ENCODE measurements at regions not wholly inside any gene's neighbourhood (a gene's known extent, or its start where the extent isn't known, plus 50 kb on each side); places are given as distances from the start of the nearest gene placed in this dataset.

DNA sequence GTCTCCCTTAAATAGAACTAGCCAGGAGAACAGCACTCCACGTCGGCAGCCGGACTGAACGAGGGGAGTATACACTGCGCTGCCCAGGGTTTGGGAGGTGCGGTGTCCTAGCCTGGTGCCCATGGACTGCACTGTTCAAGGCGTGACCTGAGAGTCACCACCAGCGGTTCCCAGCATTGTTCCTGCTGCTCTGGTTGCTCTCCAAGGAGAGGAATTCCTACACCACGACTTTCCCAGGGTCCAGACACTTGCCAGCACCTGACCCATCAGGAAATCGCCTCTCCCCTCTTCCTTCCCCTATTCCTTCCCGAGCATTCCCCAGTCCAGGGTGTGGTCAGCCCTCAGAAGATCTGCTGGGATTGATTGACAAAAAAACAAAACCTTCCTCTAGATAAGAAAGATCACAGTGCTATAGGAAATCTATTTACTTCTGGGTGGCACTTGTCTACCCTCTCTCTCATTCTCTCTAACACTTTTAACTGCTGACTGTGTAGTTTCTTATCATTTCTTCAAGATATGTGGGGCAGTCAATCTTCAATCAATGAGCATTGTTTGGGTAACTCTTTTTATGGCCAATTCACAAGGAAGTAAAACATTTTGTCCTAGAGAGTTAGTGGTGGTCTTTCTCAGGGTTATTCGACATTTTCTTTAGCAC is 297.8 kb upstream of the ACTBL2 start:
- no peak for DNase-seq (ENCODE audit: low read depth in 4 of 4, low spot score in 3 of 4)

DNA sequence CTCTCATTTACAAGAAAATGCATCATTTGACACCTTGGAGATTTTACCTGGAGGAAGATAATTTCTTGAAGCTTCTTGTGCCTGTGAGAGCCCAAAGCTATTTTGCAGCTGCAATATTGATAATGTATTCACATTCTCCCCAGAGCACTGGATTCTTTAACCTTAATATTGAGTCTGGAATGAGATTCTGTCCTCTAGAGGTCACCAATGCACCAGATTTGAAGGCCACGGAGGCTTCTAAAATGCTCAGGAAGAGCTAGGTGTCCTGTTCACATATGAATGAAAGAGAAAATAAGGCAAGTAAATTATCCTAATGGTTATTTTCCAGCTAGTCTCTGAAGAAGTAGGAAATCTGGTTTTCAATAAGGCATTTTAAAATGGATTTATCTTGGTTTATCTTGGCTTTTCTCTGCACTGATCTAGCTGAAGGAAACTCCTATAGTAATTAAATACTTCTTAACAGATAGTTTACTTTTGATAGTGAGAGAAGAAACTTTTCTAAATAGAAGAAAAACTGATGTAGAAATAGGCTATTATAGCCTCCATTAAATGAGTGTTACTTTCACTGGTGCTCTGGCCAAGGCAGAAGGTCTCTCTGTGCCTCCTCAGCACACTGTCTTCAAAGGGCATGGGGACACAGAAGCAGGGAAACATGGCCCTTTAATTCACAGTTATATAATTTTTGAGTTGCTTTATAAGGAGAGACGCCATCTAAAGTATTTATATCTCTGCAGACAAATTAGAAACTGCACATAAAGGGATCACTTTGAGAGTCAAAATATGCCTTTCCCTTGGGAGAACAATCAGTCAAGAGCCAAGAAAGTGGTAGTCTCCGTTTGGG is 297.0 kb upstream of the ACTBL2 start:
- peak; percentile 47 to 60 (median 56) for DNase-seq (ENCODE audit: low read depth in 4 of 4, low spot score in 3 of 4)

DNA sequence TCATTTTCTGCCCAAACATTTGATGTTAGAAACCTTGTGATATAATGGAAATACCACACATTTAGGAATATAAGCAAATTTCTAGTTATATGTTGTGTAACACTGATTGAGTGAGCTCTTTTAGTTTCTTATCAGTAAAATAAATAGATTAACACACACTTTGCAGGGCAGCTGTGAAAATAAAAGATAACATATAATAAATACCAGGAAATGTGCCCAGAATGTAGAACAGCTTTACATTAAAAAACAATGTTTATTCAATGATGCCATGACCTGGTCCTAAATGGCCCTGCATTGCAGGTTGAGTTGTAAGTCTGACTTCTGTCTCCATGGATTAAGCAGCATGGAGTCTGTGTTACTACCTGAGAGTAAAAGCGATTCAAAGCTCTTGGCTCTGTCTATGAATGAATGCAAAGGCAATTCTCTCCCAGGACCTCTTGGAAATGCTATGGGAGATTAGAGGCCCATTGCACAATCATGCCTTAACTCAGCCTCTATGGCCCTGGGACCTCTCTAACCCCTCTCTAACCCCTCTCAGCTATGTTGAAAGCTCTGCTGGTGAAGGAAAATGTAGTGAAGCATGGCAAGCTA is 296.0 kb upstream of the ACTBL2 start:
- no peak for DNase-seq (ENCODE audit: low read depth in 4 of 4, low spot score in 3 of 4)

DNA sequence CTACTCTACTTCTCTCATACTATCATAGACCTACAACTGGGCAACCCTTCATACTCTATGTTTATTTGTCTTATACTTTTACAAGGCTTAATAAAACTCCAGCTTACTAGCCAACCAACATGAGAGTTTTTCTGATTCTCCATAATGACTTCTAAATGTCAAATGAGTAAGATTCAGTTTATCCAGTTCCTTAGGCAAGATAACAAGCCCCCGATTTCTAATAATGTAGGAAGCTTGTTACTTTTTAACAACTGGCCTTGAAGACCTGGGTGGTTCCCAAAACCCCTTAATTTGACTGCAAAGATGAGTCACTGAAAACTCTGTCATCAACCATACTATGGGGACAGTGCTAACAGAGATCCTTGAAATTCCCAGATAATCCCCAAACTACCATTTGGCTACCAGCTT is 294.6 kb upstream of the ACTBL2 start:
- DNase-seq (ENCODE audit: low read depth in 4 of 4, low spot score in 3 of 4), result no peak

DNA sequence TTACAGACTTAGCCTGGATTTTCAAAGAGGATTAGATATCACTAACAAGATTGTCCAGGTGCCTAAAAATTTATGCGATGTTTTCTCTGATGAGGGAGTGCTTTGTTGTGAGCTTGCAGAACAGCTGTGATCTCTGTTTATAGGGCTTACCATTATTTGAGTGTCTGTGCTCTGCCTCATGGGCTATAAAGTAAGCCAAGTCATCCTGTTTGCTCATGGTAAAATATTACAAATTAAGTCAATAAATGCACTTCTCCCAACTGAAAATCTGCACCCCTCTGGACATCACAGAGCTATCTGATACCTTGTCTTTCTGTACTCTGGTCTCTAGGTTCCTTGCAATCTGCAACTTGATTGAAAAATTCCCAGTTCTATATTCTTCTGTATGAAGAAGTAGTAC is 293.4 kb upstream of the ACTBL2 start:
- DNase-seq (ENCODE audit: low read depth in 4 of 4, low spot score in 3 of 4), result no peak

DNA sequence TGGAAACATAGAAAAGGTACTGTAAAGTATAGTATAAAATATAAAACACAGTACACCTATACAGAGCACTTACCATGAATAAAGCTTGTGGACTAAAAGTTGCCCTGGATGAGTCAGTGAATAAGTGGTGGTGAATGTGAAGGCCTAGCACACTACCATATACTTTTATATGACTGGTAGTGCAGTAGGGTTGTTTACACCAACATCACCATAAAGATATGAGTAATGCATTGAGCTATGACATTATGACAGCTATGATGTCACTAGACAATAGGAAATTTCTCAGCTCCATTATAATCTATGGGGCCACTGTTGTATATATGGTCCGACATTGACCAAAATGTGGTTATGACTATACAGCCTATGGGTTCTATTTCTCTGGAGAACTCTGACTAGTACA is 291.8 kb upstream of the ACTBL2 start:
- no peak for DNase-seq (ENCODE audit: low read depth in 4 of 4, low spot score in 3 of 4)

DNA sequence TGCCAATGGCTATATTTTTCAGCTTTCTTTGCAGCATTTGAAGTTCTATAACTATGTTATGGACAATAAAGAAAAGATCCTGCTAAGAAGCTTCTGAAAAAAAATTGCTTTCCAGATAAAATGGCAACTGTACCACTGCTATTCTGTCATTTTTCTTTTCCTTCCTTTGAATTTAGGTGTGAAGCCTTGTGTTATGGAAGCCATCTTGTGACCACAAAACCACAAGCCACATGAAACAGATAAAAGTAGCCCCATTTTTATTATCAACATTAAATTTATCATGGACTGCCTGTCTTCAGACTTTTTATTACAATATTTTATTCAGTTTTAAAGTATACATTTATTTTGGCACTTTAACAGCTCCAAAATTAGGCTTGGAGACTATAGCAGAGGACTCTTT is 289.9 kb upstream of the ACTBL2 start:
- no peak for DNase-seq (ENCODE audit: low read depth in 4 of 4, low spot score in 3 of 4)

DNA sequence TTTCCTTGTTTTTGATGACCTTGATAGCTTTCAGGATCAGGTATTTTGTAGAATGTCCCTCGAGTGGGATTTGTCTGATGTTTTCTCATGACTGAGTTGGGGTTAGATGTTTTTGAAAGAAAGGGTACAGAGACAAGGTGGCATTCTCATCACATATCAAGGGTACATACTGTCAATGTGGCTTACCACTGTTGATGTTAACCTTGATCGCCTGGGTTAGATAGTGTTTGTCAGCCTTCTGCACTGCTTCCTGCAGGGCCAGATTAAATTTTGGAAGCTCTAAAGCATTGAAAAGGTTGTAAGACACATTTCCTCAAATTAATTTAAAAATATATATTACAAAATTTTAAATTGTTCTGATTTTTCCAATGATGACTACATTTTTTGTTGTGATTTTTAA is 287.4 kb upstream of the ACTBL2 start:
- no peak for DNase-seq (ENCODE audit: low read depth in 4 of 4, low spot score in 3 of 4)

DNA sequence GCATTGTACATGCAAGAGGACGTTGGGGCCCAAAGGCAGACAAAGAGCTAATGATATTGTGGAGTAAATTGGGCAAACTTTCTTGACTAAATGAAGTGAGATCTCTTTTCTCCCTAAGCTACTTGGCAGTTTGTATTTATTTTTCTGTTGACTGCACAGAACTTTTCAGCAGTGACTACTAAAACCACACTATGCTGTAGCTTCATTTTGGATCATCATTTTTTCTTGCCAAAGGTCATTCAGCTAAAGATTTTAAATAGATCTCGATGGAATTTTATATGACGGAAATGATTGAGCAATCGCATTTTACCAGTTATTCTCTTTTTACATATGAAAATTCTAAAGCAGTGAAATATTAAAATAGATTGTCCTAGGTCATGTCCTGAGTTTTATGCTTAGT is 286.1 kb upstream of the ACTBL2 start:
- DNase-seq (ENCODE audit: low read depth in 4 of 4, low spot score in 3 of 4), result no peak

DNA sequence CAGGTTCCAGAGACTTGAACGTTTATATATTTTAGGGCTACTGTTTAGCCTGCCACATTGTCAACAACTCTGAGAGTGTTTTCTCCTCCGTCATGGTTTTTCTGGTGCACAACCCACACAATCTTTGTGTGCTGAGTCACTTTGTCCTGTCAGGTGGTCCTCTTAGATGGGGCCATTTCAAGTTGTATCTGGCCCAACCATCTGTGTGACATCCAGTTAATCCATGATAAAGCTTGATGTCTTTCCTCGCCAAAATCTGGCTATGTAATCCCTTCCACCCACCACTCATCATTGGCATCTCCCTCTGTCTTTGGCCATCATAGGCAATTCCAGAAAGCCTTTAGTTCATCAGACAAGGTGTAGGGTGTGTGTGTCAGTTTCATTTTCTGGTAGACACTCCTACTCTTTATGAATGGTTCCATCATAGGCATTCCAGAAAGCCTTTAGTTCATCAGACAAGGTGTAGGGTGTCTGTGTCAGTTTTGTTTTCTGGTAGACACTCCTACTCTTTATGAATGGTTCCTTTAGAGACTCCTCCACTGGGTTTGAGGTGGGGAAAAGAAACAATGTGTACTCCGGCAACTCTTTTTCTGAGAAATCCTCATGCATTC is 282.0 kb upstream of the ACTBL2 start:
- no peak for DNase-seq (ENCODE audit: low read depth in 4 of 4, low spot score in 3 of 4)

DNA sequence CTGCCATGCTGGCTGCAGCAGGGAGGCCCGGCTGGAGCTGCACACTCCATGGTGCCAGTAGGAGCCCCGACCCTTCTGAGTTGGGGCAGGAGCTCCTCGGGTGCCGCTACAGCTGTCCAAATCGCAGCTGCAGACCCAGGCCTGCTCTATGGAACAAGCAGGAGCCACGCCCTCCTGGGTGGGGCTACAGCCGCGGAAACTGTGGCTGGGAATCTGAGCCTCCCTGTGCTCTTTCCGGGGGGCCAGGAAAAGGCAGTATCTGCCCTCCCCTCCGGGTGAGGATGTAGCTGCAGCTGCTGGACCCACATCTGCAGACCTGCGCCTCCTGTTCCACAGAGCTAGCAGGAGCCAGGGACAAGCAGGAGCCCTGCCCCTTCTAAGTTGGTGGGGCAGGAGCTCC is 278.9 kb upstream of the ACTBL2 start:
- DNase-seq (ENCODE audit: low read depth in 4 of 4, low spot score in 3 of 4), result no peak

DNA sequence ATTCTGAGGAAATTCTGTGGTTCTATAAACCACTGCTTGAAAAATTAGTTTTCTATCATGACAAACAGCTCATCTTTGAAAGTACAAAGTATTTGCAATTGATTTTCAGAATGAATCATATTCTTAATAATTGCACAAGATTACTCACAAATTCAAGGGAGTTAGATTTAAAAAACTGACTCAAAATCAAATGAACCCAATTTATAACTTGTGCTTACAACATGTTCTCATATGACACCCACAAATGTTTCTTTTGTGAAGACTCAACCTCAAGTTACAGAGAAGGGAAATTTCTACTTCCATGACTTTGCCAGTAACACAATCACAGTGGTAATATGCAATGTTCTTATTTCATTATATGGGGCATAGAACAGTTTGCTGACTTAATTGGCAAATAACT is 272.0 kb upstream of the ACTBL2 start:
- DNase-seq (ENCODE audit: low read depth in 4 of 4, low spot score in 3 of 4), result no peak

DNA sequence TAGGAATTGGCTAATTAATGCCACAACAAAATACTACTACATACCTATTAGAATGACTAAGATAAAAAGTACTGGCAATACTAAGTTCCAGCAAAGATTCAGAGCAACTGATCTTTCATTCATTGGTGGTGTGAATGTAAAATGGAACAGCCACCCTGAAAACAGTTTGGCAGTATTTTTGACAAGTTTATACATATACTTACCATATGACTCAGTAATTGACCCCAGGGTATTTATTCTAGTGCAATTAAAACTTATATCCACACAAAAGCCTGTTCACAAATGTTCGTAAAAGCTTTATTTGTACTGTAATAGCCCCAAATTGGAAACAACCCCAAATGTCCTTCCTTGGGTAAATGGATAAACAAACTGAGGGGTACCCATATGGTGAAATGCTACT is 270.8 kb upstream of the ACTBL2 start:
- DNase-seq (ENCODE audit: low read depth in 4 of 4, low spot score in 3 of 4), result no peak

DNA sequence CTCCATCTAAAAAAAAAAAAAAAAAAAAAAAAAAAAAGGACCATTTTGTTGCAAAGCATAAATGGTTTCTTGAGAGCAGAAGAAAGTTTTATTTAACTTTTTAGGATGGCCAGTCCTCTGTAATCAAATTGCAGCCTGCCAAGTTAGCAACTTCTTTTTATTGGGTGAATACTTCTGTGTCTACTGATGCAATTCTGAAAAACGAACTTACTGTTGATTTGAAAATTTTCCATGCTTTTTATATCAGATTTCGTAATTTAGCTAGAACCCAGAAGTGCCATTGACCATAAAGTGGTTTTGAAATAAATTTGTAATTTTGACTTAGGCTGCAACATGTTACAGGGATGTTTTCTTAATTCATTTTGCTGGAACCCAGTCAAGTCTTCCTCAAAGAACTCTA is 269.1 kb upstream of the ACTBL2 start:
- DNase-seq (ENCODE audit: low read depth in 4 of 4, low spot score in 3 of 4), result no peak

DNA sequence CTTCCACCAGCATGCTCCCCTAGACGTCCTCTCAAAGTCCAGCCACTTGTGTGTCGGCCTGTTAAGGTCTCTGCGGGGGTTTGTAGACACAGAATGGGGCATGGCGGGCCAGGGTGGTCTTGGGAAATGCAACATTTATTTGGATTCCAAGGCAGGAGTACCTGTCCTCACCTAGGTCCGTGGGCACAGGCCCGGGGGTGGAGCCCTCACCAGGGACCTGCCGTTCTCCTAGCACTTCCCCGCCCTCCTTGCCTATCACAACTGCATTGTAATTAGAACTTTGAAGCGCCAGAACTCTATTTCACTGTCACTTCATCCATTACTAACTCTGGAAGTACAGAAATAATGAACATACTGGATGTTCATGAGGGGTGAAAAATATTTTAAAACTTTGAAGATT is 268.3 kb upstream of the ACTBL2 start:
- DNase-seq (ENCODE audit: low read depth in 4 of 4, low spot score in 3 of 4), result no peak

DNA sequence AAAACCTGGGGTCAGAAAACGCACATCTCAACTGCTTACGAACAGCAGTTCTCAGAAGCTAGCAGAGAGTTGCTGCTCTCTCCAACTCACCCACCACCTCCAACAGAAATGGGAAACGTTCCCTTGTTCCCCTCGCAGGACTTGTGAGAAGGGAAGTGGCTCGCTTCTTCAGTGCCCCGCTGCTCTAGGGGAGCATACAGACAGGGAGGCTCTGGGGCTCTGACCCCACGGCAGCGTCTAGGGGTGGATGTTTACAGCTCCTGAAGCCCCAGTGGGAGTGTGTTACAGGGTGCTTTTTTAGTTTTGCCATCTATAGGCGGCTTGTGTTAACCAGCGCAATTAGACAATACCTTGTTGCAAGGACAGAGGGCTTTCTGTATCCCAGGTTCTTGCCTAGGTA is 267.7 kb upstream of the ACTBL2 start:
- no peak for DNase-seq (ENCODE audit: low read depth in 4 of 4, low spot score in 3 of 4)

DNA sequence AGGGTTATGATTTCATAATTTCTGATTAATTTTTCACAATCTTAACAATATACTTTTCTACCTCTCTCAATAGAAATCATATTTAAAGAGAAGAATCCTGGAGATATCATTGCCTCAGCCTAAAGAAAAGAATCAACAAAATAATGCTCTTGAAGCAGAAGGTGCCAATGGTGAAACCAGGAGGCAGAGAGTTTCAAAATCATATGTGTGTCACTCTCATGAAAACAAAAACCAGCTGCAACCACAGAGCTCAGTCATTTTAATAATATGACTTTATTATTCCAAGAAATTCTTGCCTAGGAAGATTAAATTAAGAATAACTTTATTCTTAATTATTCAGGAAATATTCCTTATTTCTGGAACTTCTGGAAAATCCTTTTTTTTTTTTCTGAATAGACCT is 266.8 kb upstream of the ACTBL2 start:
- no peak for DNase-seq (ENCODE audit: low read depth in 4 of 4, low spot score in 3 of 4)

DNA sequence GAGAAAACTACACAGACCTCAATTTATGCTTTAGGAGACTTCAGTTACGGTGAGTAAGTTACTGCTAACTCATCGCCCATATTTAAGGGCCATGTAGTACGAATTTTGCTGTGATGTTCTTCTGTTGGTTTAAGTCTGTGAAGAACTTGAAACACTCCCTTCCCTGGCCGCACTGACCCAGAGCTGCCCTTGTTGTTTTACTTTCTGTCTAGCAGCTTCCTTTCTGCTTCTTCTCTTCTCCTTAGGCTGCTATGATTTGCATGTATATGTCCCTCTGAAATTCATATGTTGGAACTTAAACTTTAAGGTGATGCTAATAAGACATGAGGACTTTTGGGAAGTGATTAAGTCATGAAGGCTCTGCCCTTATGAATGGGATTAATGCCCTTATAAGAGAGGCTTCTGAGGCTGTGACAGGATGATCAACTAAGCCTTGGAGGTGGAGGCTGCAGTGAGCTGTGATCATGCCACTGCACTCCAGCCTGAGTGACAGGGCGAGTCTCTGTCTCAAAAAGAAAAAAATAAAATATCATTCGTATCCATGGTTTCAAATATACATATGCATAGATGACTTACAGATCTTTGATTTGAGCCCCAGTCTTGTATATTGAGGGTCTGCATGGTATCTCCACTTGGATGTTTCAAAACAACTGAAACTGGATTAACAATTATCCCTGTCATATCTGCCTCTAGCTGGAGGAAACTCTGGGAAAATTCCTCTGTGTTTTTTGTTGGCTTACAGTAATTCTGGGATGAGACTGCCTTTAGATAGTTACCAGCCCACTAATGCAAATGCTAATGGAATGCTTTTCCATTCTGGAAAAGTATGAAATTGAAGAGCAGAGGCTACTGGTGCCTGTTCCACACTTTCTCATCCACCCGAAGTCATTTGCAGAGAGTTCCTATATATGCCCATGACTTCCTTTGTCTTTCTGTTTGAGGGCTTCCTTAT is 263.4 kb upstream of the ACTBL2 start:
- no peak for DNase-seq (ENCODE audit: low read depth in 4 of 4, low spot score in 3 of 4)

DNA sequence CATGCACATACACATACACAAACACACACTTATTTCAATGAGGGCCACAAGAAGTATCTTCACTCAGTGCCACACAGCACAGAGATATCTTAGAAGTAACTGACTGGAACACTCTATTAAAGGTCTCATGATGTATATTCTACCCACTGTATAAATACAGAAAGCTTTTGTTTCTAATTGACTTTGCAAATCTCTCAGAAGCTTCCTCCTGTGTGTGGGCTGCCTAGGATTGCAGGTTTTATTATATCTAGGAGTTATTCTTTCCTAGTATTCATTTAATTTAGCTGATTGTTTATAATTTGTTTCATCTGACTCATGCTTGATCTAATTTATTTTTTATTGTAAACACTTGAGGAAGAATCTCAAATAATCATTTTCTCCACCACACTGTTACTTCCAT is 262.4 kb upstream of the ACTBL2 start:
- DNase-seq (ENCODE audit: low read depth in 4 of 4, low spot score in 3 of 4), result no peak

DNA sequence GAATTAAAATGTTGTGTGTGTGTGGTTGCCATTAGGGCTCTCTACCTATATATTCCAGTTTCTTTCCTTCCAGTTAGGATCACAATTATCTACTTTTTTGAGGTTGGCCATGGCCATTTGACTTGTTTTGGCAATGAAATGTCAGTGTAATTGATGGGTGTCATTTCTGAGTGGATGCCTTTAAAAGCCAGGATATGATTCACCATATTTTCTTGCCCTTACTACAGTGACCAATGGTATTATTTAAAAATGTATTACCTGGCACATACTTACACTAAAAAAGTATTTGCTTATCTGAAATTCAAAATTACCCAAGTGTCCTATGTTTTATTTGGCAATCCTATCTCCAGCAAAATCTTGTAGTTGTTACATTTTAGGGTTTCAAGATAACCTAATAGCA is 258.7 kb upstream of the ACTBL2 start:
- no peak for DNase-seq (ENCODE audit: low read depth in 4 of 4, low spot score in 3 of 4)

DNA sequence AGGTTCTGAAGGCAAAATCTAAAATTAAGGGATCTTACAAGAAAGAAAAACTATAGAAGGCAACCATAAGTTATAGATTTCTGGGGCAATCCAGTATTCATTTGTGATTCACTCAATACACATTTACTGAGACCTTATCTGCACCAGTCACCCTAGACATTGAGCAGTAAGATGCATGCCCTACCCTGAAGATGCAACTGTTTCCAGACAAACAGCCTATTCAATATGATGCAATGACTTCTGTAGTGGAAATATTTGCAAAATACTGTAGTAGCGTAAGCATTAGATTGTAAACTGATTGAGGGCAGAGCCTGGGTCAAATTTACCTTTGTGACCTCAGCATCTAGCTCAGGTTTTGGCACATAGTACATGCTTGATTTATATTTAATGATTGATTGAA is 256.2 kb upstream of the ACTBL2 start:
- no peak for DNase-seq (ENCODE audit: low read depth in 4 of 4, low spot score in 3 of 4)
